NCI-H524 (cell line): ENCODE measurements at regions not wholly inside any gene's neighbourhood (a gene's known extent, or its start where the extent isn't known, plus 50 kb on each side); places are given as distances from the start of the nearest gene placed in this dataset.
"Not testable (repeated sequence)": the region's sequence is repeated elsewhere in the genome, so short reads cannot be mapped to it uniquely, and the experiment has no call there.

ENCODE experiments used
- DNase-seq, 2 experiments: peaks; one replicate each; lab custom pipeline; 2025; lab: John Stamatoyannopoulos, UW

DNA sequence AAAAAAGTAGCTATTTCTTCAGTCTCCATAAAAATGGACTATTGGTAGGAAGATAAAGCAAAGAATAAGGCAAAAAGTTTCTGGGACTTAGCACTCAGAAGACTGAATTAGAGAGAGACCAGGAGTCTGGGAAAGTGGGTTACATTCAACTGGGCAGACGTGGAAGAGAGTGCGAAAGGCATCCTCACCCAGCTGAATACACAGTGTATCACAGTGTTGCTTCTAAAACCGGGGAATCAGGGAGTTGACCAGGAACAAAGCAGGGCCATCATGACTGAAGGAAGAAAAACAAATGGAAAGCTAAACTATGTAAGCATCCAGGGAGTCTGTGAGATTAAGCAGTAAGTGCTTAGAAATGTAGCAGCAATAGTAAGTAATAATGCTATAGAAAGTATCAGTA lies 452.9 kb upstream of the MAN1A1 start:
- no peak for DNase-seq

GRCh38 chr6:119801056-119801455 lies 451.5 kb upstream of the MAN1A1 start:
- no peak for DNase-seq

DNA sequence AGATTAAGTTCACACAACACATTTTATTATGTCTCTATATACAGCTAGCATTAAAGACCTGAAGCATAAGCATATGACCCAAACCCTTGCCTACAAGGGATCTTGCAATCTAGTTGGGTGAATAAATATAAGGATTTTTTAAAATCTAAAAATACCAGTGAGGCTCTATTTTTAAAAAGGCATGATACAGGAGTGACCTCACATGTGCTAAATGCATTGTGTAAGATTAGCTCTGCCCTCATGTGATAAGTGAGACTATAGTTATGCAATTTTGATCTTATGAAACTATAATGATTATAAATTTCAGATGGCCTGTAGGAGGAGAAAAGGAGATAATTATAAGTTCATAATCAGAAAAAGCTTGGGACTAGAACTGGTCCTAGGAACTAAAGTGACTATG lies 451.0 kb upstream of the MAN1A1 start:
- no peak for DNase-seq

DNA sequence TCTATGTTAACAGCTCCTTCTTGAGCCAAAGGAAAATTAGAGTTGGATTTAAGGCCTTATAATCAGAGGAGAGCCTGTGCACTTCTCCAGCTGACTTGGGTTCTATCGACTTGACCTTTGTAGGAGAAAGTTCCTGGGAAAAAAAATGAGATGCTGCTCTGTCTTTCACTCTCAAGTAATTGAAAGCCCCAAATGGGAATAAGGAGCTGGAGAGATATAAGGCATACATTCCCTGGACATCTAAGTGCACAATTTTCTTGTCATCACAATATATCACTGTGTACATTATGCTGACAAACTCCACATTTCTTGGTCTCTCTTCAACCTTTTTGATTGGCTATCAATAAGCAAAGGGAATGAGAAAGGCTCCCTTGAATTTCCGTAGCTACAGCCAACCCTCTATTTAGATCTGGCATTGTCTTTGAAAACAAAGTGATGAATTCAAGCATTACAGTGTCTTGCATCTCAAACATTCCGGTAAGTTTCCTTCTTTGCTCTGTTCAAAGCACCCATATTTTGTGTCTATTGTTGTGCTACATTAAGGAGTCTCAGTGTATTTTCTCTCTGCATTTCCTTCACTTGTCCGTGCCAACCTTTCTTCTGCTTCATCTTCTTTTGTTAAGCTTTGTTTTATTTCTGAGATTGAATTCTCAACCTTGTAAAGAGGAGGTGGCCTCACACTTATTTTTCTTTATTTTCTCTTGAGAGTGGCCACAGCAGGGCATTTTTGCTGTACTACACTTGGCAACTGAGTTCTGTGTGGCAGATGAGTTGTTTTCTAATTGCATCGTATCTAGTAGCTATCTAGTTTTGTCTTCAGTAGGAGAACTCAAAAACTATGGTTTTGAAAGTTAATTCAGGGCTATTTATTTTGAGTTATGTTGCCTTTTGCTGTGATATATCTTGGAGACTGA lies 450.3 kb upstream of the MAN1A1 start:
- DNase-seq, result no peak

DNA sequence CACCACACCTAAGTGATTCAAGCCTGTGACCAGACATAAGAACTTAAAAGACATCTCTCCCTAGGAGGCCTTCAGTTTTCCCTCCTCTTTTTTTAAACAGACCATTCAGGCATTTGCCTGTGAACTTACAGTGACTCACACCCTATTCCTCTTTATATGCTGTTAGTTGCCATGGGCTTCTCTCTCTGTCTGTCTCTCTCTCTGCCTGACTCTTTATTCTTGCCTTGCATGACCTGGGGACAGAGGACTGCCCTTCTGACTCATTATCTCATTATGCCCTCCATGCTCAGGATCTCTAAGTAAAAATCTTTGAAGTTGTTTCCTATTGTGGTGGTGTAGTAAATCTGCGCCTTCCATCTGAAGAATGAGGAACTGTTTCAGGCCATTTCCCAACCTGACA lies 442.2 kb upstream of the MAN1A1 start:
- DNase-seq, result no peak

DNA sequence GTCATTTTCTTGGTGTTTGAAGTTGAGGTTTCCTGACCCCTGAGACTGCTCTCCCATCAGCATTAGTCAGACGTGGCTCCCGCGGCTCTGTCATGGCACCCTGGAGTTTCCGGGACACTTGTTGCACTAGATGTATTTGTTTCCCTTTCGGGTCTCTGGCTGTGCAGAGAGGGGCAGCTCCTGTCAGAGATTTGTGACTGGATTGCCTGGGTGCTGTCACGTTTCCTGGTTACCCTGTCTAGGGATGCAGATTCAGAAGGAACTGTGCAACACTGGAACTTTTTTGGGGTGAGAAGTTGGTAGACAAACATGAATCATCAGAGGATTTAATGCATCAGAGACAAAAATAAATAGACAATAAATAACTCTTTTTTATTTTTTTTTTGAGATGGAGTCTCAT lies 431.8 kb upstream of the MAN1A1 start:
- DNase-seq, result no peak

DNA sequence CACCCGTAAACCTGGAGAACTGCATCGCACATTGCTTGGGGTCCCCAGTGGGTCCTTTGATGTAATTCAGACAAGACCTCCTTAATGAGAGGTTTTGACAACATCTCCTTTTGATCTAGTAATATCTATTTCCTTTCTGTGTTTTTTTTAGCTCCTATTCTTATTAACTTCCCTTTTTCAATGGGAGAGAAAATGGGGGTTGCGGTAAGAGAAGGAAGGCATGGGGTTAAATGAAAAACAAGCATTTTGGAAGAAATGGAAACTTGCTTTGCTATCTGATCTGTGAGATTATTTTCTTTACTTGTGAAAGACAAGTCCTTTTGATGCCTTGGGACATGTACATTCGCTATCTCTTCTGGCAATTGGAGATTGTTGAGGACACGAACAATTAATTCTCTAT lies 418.6 kb upstream of the MAN1A1 start:
- DNase-seq, result no peak

DNA sequence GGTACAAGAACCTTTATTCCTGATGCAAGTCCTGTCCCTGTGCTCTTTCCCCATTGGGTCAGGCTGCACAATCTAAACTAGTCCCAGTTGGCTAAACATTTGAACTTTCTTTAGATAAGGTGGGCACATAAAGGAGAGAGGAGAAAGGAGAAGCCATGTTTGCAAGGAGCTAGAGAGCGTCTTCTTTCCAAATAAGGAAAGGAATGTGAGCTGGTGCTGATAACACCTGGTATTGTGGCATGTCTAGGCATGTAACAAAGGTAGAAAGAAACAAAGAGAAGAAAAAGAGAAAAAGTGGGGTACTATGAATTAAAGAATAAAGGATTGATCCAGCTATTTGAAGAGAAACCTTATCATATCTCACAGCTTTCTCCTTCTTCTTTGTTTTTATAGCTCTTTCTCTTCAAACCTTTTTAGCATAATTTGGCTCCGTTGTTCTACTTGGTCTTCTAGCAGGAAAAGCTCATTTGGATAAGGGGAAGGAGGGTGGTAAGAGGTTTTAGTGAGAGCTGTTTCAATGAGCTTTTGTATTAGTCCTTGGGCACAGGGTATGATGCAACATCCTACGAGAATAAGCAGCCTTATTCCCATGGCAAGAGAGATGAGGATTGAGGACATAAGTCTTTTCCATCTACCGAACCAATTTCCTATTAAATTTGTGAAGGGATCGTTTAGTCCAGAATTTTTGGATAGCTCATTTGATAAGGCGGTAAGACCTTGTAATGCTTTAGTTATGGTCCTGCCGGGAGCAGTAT lies 415.5 kb upstream of the MAN1A1 start:
- DNase-seq, result no peak

DNA sequence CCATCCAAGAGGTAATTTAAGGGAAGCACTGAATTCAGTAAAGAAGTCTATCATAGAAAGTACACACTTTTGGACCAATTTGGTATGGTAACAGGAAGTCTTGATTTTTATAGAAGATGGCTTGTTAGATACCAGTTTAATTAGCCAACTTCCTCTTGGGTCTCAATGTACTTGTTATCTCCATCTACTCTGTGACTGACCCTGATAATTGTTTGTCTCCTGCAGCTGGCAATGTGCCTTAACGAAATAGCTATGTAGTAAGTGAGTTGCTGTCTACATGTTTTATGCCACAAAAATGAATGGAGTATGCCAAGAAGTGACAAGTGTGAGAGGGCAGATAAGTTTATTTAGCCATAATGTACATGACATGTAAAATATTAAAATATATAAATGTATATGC lies 410.5 kb upstream of the MAN1A1 start:
- no peak for DNase-seq

DNA sequence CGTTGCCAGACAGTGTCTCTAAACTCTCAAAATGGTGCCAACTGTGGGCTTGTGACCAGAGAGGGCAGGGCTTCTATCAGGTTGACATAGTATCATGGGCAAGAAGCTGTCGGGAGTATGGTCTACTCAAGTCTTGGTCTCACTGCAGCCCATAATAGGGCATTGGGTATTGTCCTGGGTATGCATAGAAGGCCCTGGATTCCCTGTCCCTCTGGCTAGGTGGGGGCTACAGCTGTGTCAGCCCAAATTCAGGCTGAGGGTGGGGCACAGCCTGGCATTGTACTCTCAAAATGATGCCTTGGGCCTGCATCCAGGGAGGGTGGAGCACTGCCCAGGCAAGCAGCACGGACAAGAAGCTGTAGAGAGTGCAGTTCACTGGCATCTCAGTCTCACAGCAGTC lies 408.8 kb upstream of the MAN1A1 start:
- no peak for DNase-seq

GRCh38 chr6:119757467-119757866 lies 407.9 kb upstream of the MAN1A1 start:
- no peak for DNase-seq

DNA sequence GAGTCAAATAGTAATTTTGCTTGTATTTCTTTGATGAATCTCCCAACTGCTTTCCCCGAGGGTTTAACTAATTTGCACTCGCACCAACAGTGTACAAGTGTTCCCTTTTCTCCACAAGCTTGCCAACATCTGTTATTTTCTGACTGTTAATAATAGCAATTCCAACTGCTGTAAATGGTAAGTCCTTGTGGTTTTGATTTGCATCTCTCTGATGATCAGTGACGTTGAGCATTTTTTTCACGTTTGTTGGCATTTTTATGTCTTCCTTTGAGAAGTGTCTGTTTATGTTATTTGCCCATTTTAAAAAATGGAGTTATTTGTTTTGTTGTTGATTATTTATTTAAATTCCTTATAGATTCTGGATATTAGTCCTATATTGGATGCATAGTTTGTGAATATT lies 399.8 kb upstream of the MAN1A1 start:
- DNase-seq, result no peak

DNA sequence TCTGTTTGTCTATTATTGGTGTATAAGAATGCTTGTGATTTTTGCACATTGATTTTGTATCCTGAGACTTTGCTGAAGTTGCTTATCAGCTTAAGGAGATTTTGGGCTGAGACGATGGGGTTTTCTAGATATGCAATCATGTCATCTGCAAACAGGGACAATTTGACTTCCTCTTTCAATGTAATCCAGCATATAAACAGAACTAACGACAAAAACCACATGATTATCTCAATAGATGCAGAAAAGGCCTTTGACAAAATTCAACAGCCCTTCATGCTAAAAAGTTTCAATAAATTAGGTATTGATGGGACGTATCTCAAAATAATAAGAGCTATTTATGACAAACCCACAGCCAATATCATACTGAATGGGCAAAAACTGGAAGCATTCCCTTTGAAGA lies 399.0 kb upstream of the MAN1A1 start:
- not testable (repeated sequence) for DNase-seq

GRCh38 chr6:119742188-119742803 lies 392.7 kb upstream of the MAN1A1 start:
- DNase-seq, result peak; percentile 23 to 76

- peak; percentile 0 to 63 for DNase-seq
Measured at GRCh38 chr6:119739769-119740168, 390.2 kb upstream of the MAN1A1 start.

GRCh38 chr6:119738425-119738824 lies 388.9 kb upstream of the MAN1A1 start:
- DNase-seq, result no peak

DNA sequence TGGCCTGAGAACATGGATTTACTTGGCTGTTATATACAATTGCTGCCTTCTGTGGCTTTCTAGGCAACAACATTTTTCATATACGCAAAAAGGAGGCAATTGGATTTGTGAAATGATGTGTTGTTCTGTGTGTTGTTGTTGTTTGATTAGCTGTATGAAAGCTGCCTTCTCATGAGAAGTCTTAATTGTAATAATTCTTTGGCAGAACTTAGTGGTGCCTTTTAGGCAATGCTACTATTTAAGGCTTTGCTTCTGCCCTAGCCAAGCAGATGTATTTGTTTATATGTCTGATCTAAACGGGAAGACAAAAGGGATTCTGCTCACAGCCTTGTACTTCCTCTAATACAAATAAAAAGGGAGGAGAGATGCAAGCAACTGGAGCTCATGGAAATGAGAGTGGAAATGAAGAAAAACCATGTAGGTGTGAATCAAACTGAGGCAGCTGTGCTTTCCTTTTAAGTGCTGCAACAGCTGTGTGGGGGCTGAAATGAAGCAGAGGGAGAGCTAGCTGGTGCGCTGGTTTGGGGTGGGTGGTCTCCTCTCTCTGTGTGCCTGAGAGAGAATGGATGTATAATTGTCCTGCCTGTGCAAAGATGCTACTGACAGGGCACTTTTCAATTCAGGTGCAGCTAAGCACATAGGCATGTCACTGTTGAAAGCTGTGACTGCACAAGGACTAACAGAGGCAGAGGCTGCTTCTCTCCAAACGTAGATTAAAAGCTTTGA lies 386.9 kb upstream of the MAN1A1 start:
- no peak for DNase-seq

DNA sequence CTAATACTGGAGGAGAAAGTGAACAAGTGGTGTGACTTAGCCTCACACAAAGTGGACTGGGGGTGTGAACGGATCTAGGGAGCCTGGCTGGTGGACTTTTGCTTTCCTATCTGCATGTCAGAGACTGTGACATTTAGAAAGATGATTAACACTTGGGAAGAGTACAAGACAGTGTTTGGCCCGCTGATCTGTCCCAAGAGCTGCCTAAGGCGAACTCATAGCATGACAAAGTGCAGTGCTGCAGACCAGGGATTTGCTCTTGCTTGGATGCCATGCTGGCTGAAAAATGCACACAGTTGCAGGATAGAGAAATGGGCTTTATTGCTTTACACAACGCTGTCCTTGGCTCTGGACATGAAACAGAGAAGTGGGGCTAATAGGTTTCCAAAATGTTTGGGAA lies 386.0 kb upstream of the MAN1A1 start:
- no peak for DNase-seq

DNA sequence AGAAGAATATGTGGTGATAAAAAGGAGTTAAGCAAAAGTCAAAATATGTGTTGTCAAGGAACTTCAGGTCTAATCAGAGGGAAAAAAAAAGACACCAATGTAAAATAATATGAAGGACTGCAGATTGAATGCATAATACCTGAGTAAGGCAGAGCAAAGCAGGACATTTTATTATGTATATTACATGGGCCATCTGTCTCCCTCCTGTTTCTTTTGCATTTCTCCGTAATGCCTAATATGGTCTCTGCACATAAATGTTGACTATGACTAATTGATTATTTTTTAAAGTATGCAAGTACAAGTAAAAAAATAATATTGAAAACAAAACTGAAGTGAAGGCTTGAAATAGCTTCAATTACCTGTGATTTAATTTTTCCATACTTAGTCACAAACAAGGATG lies 384.7 kb upstream of the MAN1A1 start:
- peak in 1 of 2 experiments; percentile 30 for DNase-seq

GRCh38 chr6:119728935-119729334 lies 379.4 kb upstream of the MAN1A1 start:
- DNase-seq, result no peak

DNA sequence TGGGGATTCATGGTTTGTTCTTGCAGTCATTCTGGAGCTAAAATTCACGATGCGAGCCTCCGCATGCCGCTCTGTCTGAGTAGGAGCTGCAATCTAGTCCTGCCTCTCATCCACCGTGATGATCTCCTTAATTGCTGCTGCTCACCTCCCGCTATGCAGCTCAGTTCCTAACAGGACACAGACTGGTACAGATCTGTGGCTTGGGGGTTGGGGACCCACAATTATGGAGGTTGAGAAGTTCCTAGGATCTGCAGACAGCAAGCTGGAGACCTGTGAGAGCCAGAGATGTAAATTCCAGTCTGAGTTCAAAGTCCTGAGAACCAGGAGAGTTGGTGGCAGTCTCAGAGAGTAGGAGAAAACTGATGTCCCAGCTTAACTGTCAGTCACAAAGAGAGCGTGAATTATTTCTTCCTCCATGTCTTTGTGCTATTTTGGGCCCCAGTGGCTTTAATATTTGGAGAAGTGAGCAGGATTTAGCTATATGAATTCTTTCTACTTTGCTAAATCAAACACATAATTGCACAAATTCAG lies 378.7 kb upstream of the MAN1A1 start:
- no peak for DNase-seq
